ENCODE measurements at regions not wholly inside any gene's neighbourhood (a gene's known extent, or its start where the extent isn't known, plus 50 kb on each side); places are given as distances from the start of the nearest gene placed in this dataset.

GRCh38 chr10:88083597-88083989 lies 220.2 kb downstream of the PTEN start:
- DNase-seq (ENCODE audit: low read depth): no peak

- DNase-seq (ENCODE audit: low read depth): no peak
These were observed 222.9 kb downstream of the PTEN start for GRCh38 chr10:88086187-88086960.

- DNase-seq (ENCODE audit: low read depth): no peak
These were observed 225.3 kb downstream of the PTEN start for GRCh38 chr10:88088441-88089340.

- no peak for DNase-seq (ENCODE audit: low read depth)
These were observed 226.1 kb downstream of the PTEN start for GRCh38 chr10:88089498-88089897.

DNA sequence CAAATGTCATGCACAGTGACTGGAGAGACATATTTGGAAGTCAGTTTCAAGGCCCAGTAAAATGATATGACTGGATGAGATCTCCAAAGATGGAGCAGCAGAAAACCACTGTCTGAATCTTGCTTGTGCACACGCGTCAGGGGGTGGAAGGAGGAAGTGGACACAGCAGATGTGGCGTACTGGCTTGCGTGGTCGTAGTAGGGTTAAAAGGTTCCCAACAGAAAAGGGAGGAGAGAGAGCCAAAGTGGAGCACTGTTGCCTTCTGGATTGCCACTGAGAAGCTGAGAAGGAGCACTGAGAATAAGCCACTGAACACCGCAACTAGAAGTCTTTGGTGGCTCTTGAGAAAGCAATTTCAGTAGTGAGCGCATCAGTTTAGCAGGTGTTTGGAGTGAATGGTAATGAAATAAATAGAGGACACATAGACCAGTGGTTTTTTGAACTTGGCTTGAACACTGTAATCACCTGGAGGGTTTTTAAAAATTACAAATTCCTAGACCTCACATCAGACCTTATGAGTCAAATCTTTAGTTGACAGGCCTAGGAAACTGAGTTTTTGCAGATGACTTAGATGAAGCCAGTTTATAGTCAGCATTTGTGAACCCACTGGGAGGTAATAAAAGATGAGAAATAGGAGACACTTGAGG lies 227.3 kb downstream of the PTEN start:
- no peak for DNase-seq (ENCODE audit: low read depth)

- DNase-seq (ENCODE audit: low read depth): no peak
These were observed 228.2 kb downstream of the PTEN start for GRCh38 chr10:88091490-88092061.

DNA sequence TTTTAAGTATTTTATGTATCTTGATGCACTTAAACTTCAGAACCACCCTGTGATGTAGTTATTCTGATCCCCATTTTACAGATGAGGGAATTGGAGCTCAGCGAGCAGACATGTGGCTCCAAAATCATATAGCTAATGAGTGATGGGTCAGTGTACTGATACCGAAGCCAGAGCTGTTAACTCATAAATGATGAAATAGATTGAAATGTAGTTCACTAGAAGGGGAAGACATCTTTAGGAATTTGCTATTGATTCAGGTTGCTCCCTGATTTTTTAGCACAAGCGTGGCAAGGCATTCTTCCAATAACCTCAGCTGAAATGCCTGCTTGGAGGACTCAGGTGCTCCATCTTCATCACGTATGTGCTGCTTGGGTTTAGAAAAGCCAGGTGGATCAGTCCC lies 228.8 kb downstream of the PTEN start:
- DNase-seq (ENCODE audit: low read depth): no peak

DNA sequence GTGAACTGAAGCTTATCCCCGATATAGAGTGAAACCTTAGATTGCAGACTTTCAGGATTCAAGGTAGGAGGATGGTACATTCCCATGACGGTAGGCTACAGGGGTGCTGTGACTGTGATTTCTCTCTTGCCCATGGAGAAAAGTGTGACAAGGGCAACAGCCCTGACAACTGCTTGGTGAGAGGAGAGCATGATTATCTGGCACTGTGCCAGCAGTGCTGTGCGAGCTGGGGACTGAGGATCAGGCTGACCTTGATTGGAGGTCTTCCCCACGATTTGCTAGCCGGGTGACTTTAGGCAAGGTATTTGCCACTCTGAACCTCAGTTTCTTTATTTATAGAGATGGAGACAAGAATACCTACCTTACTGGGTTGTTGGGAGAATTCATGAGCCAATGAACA lies 229.5 kb downstream of the PTEN start:
- DNase-seq (ENCODE audit: low read depth): no peak

DNA sequence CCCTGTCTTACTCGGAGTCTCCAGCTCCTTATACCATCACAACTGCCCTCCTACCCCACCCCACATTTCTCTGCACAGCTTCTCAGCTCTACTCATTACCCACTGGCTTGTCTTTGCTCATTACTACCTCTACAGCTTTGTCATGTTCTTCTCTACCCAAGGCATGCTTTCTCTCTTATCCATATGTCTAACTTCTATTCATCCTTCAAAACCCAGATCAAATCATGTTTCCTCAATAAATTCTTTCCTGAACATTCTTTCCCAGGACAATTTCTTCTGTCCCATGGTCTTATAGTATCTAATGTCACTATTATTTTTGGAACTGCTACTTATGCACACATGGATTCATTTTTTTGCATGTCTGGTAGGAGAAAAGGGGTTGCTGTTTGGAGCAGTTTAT lies 231.4 kb downstream of the PTEN start:
- no peak for DNase-seq (ENCODE audit: low read depth)

- peak; percentile 97 for DNase-seq (ENCODE audit: low read depth)
These were observed 231.8 kb downstream of the PTEN start for GRCh38 chr10:88095223-88095721.

DNA sequence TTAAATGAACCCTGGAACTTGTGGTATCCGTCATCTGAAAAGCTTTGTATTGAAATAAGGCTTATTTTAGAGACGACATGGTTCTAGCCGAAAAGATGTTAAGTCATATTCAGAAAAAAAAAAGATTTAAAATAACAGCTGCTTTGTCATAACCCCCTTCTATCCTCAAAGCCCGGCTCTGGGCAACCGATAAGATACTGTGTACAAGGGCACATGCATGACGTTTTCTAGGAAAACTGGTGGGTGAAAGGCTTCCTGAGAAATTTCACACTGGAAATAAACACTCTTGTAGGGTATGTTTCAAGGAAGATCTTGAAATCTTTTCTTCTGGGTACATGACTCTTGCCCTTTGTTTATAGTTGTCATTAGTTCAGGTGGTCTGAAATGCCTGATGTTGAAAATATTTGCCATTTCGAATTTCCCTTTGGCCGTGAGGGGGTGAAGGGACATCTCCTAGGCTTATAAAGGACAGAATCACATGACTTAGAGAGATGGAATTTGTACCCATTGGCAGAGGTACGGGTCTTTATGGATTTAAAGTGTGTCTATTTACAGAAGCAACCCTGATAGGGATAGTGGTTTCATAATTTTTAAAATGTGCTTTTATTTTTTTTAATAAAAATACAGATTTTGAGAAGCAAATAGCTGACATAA lies 232.5 kb downstream of the PTEN start:
- no peak for DNase-seq (ENCODE audit: low read depth)

GRCh38 chr10:88097092-88097516 lies 233.7 kb downstream of the PTEN start:
- DNase-seq (ENCODE audit: low read depth): no peak

- DNase-seq (ENCODE audit: low read depth): peak; percentile 53
These were observed 234.1 kb downstream of the PTEN start for GRCh38 chr10:88097536-88097935.

GRCh38 chr10:88100281-88100680 lies 236.9 kb downstream of the PTEN start:
- no peak for DNase-seq (ENCODE audit: low read depth)

DNA sequence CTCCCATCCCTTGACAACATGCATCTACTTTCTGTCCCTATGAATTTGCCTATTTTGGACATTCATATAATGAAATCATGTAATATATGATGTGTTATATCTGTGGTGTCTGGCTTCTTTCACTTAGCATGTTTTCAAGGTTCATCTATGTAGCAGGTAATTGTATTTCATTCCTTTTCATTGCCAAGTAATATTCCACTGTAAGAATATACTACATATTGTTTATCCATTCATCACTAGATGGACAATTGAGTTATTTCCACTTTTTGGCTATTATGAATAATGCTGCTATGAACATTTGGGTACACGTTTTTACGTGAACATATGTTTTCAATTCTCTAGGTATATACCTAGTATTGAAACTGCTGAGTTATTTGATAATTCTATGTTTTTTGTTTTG lies 238.2 kb downstream of the PTEN start:
- no peak for DNase-seq (ENCODE audit: low read depth)

DNA sequence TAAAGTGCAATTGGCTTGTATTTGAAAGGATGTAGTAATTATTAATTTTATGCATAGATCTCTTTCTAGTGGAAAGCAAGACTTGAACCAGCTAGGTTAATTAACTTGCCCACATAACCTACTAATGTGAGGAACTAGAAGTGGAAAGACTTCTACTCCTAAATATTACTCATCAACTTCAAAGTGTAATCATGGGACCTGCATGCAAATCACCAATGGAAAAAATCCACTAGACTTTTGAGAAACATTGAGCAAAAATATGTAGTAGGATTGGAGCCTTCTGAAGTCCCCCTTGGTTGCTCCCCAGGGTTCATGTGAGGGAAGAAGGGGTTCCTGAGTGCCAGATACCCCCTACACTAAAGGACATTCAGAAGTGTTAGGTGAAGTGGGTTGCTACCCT lies 240.2 kb downstream of the PTEN start:
- DNase-seq (ENCODE audit: low read depth): no peak

- no peak for DNase-seq (ENCODE audit: low read depth)
These were observed 240.8 kb downstream of the PTEN start for GRCh38 chr10:88104223-88104622.

- no peak for DNase-seq (ENCODE audit: low read depth)
These were observed 242.9 kb downstream of the PTEN start for GRCh38 chr10:88106366-88106765.

- DNase-seq (ENCODE audit: low read depth): no peak
These were observed 244.1 kb downstream of the PTEN start for GRCh38 chr10:88107296-88108097.

- no peak for DNase-seq (ENCODE audit: low read depth)
These were observed 244.7 kb downstream of the PTEN start for GRCh38 chr10:88108115-88108610.

DNA sequence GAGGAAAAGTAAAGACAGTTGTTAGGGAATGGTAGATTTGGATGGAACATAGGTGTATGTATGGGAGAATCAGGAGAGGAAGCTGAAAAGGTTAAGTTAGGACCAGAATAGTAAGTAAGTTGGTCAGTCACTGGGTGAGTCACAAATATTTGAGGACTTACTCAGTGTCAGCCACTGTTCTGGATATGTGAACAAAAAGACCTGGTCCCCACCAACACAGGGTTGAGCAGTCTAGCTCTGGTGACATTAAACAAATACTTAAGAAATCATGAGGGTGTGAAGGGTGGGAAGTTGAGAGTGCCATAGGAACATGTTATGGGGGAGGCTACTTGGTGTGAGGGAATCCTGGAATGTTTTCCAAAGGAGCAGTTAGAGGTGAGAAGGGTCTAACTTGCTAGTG lies 246.9 kb downstream of the PTEN start:
- peak; percentile 87 for DNase-seq (ENCODE audit: low read depth)
